Transverse colon (tissue), 4 donors: ENCODE measurements at regions not wholly inside any gene's neighbourhood (a gene's known extent, or its start where the extent isn't known, plus 50 kb on each side); places are given as distances from the start of the nearest gene placed in this dataset.
A peak's percentile ranks its signal among the peaks of the same experiment; 100 is the strongest.

Source experiments
- DNase-seq: peaks from one replicate; pipeline ENCODE4 v3.0.0-alpha.2; 2019
- H3K27ac ChIP-seq, 4 donors: fragments of 200-600 bp; sonication (generic); 2 replicates each; pipeline ENCODE4 v1.5.1; 2016 to 2018; ENCODE audit warnings: inconsistent platforms in 4 of 4
- H3K27me3 ChIP-seq: fragments of 200-600 bp; sonication (generic); 2 replicates; pipeline ENCODE4 v1.5.1; 2017; ENCODE audit warnings: inconsistent platforms
- H3K36me3 ChIP-seq, 4 donors: fragments of 200-600 bp; sonication (generic); 2 replicates each; pipeline ENCODE4 v1.5.1; 2017 to 2019; ENCODE audit warnings: inconsistent platforms in 4 of 4
- H3K4me1 ChIP-seq, 4 donors: fragments of 200-600 bp; sonication (generic); 2 replicates each; pipeline ENCODE4 v1.5.1; 2017 to 2020; ENCODE audit warnings: inconsistent platforms in 4 of 4
- H3K4me3 ChIP-seq, 4 donors: fragments of 200-600 bp; sonication (generic); 1 replicate in 1 of 4; 2 replicates in 3 of 4; pipeline versions ENCODE4 v1.5.1 to v1.6.1; 2017 to 2019; ENCODE audit warnings: inconsistent platforms in 4 of 4
- H3K9me3 ChIP-seq, 2 donors: fragments of 200-600 bp; sonication (generic); 2 replicates each; pipeline ENCODE4 v1.5.1; 2017 to 2019; ENCODE audit warnings: inconsistent platforms in 2 of 2
- EP300 ChIP-seq: sonication (generic); formaldehyde crosslinking; IDR thresholded peaks from one replicate; pipeline ENCODE4 v1.6.1; 2017; ENCODE audit warnings: antibody characterized with exemption, low read depth
- POLR2A ChIP-seq: fragments of 450-650 bp; IDR thresholded peaks from one replicate; pipeline ENCODE4 v1.6.1; 2016; ENCODE audit warnings: antibody characterized with exemption, mild to moderate bottlenecking, moderate library complexity
- POLR2AphosphoS5 ChIP-seq, 3 donors: sonication (generic); formaldehyde crosslinking; IDR thresholded peaks; one replicate each; pipeline ENCODE4 v1.6.1; 2016; ENCODE audit warnings: antibody characterized with exemption in 3 of 3
- WGBS, 2 donors: methylation state at CpG; one replicate each; pipeline ENCODE4 v1.1.5; 2018; ENCODE audit warnings: low coverage in 1 of 2; 5-methylcytosine and 5-hydroxymethylcytosine counted together
- in situ Hi-C, 4 donors: fragments of 200-750 bp; cut with MboI; loops; one replicate each; pipeline versions ENCODE4 v1.15.0 to v1.15.1; 2017; ENCODE audit warnings: low sequenced_read_pairs in 3 of 4, low pct_ligation_motif_present in 1 of 4, low pct_unique_long_range_greater_than_20kb in 1 of 4
- intact Hi-C: fragments of 100-400 bp; cut with DNase I; formaldehyde crosslinking; loops from one replicate; pipeline ENCODE4 v1.15.1; 2023; ENCODE audit warnings: low total_unique reads
- TF ChIP-seq, protein P1 (sequence below), 5 experiments: fragments of 200-600 bp in 3 of 5; fragments of 450-650 bp in 2 of 5; sonication (generic) in 3 of 5; IDR thresholded peaks; 1 replicate in 2 of 5; 2 replicates in 3 of 5; pipeline ENCODE4 v1.5.1; 2016 to 2017; ENCODE audit warnings: antibody characterized with exemption in 5 of 5, inconsistent platforms in 3 of 5, mild to moderate bottlenecking in 2 of 5, moderate library complexity in 1 of 5

DNA sequence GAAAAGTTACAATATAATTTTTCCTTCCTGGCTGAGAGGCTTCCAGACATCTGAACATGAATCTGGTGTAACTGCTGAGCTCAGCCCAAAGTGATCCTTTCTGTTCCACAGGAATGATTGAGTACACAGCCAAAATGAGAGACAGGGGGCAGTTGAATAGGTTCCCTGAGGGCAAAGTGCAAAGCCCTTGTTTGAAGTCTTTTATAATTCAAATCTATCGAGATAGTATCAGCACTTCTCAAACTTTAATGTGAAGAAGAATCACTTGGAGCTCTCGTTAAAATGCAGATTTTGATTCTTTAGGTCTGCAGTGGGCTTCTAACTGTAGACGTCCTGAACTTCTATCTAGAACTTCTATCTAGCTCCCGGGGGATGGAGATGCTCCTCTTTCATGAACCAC is 54.4 kb upstream of the BMP2K start:
- Histone ChIP-seq H3K4me3 (no peak overlapping the region), H3K4me1 (peaks cover 0 to 21% (median 2%) of the 10 kb centered on the region in 4 donors), H3K27me3 (no peaks in the 10 kb centered on the region), H3K36me3 (no peaks in the 10 kb centered on the region), H3K27ac (peak overlapping the region in 1 of 4 donors; percentile 9), H3K9me3 (no peaks in the 10 kb centered on the region)
- DNase-seq: no peak
- no peak for TF ChIP-seq POLR2A
- TF ChIP-seq POLR2AphosphoS5 (IDR thresholded peaks at IDR 0.05): no peak
- TF ChIP-seq, protein P1, sequence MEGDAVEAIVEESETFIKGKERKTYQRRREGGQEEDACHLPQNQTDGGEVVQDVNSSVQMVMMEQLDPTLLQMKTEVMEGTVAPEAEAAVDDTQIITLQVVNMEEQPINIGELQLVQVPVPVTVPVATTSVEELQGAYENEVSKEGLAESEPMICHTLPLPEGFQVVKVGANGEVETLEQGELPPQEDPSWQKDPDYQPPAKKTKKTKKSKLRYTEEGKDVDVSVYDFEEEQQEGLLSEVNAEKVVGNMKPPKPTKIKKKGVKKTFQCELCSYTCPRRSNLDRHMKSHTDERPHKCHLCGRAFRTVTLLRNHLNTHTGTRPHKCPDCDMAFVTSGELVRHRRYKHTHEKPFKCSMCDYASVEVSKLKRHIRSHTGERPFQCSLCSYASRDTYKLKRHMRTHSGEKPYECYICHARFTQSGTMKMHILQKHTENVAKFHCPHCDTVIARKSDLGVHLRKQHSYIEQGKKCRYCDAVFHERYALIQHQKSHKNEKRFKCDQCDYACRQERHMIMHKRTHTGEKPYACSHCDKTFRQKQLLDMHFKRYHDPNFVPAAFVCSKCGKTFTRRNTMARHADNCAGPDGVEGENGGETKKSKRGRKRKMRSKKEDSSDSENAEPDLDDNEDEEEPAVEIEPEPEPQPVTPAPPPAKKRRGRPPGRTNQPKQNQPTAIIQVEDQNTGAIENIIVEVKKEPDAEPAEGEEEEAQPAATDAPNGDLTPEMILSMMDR (IDR thresholded peaks at IDR 0.05): no peak
- no peak for TF ChIP-seq EP300
- intact Hi-C loops: no loop called here
- in situ Hi-C loops: no loop called here
- 64 to 72% methylated on average over 4 of the region's 4 CpGs for WGBS, 2 donors

DNA sequence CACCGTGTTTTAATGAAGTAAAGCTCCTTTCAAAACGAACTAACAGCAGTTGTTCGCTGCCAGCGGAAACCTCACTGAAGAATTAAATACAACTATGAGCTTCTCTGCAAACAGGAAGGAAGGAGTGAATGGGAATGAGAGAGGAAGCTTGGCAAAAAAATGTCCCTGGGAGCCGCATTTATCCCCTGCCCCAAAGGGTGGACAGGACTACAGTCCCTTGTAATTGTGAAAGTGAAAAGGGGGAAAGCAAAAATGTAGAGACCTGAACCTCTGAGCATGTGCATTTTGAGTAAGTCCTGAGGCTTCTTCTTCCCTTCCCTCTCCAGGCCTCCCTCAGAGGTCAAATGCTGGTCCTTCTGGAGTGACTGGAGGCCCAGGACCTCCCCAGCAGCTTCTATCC is 53.8 kb upstream of the BMP2K start:
- no peak for TF ChIP-seq POLR2AphosphoS5 (IDR thresholded peaks at IDR 0.05)
- TF ChIP-seq EP300: no peak
- TF ChIP-seq POLR2A: no peak
- H3K27ac ChIP-seq: no peak overlapping the region
- H3K9me3 ChIP-seq: no peaks in the 10 kb centered on the region
- no peaks in the 10 kb centered on the region for H3K36me3 ChIP-seq
- H3K4me1 ChIP-seq: peaks cover 0 to 21% (median 2%) of the 10 kb centered on the region in 4 donors
- in situ Hi-C loops (no loop called here), intact Hi-C loops (no loop called here)
- H3K27me3 ChIP-seq: no peaks in the 10 kb centered on the region
- no peak overlapping the region for H3K4me3 ChIP-seq
- 68 to 82% methylated on average over 3 to 5 of the region's 5 CpGs for WGBS, 2 donors
- DNase-seq: no peak

DNA sequence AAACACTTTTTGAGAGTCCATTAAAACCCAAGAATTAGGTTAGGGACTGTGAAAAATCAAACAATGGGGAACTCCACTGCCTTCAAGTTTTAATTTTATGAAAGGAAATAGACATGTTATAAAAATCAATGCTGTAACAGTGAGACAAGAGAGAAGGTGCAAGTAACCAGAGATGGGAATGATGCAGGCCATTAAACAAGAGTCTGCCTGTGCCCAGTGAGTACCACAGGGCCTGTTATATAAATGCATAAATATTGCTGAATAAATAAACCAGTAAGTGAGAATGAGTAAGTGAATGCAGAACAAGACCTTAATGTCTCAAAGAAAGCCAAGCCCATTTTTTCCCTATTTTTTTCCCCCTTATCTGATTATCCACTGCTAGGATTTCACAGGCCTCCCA is 53.3 kb upstream of the BMP2K start:
- in situ Hi-C loops (no loop called here), intact Hi-C loops (no loop called here)
- Histone ChIP-seq H3K4me3 (no peak overlapping the region), H3K27ac (no peak overlapping the region), H3K4me1 (peaks cover 0 to 21% (median 2%) of the 10 kb centered on the region in 4 donors), H3K27me3 (no peaks in the 10 kb centered on the region), H3K9me3 (no peaks in the 10 kb centered on the region), H3K36me3 (no peaks in the 10 kb centered on the region)
- no peak for DNase-seq
- TF ChIP-seq POLR2AphosphoS5 (IDR thresholded peaks at IDR 0.05): no peak
- TF ChIP-seq, protein P1 (IDR thresholded peaks at IDR 0.05): no peak
- TF ChIP-seq EP300: no peak
- TF ChIP-seq POLR2A: no peak
